Chondrocyte (in vitro differentiated cells): ENCODE measurements at regions not wholly inside any gene's neighbourhood (a gene's known extent, or its start where the extent isn't known, plus 50 kb on each side); places are given as distances from the start of the nearest gene placed in this dataset.

ENCODE experiments used
- DNase-seq: peaks from one replicate; pipeline ENCODE4 v3.0.0; 2021; ENCODE audit warnings: mixed read lengths, low spot score
- H3K27ac Mint-ChIP-seq: one replicate; pipeline ENCODE4 v1.8.0; 2021; ENCODE audit warnings: mild to moderate bottlenecking, moderate library complexity, mixed read lengths; ENCODE audit not compliant: unreplicated experiment
- H3K27me3 Mint-ChIP-seq: 2 replicates; pipeline ENCODE4 v1.8.0; 2021; ENCODE audit warnings: low read depth, mixed read lengths
- H3K36me3 Mint-ChIP-seq: 2 replicates; pipeline ENCODE4 v1.8.0; 2021; ENCODE audit warnings: low read depth, mixed read lengths
- H3K4me1 Mint-ChIP-seq: 2 replicates; pipeline ENCODE4 v1.8.0; 2021; ENCODE audit warnings: low read depth, mild to moderate bottlenecking, mixed read lengths
- H3K4me3 Mint-ChIP-seq: one replicate; pipeline ENCODE4 v1.8.0; 2021; ENCODE audit warnings: mild to moderate bottlenecking, moderate library complexity, mixed read lengths; ENCODE audit not compliant: unreplicated experiment
- H3K9me3 Mint-ChIP-seq: 2 replicates; pipeline ENCODE4 v1.8.0; 2021; ENCODE audit warnings: low read depth, mixed read lengths
- TF ChIP-seq, protein P1 (sequence below): fragments of 200-600 bp; sonication (generic); IDR thresholded peaks from 2 replicates; pipeline ENCODE4 v1.5.0; 2021; ENCODE audit warnings: antibody characterized with exemption, mild to moderate bottlenecking, moderate library complexity

DNA sequence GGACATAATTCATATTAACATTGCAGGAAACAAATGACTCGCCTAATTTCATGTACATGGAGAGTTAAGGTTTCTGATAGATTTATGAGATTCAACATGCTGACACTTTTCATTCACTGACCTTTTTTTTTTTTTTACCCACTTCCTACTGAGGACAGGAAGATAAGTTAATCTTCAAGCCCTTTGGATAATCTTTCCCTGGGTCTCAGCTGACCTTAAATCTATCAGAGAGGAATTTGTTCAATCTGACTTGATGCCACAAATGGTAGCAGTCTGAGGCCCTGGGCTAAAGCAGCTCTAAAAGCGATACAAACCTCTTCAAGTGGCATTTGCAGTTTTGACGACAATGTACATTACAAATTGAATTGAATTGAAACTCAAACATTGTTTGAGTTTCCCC, 493.3 kb upstream of the SORCS1 start:
- H3K4me3 Mint-ChIP-seq = no peak overlapping the region
- no peak overlapping the region for H3K27ac Mint-ChIP-seq
- H3K9me3 Mint-ChIP-seq = peaks cover 15% of the 10 kb centered on the region
- DNase-seq = no peak
- H3K4me1 Mint-ChIP-seq = peaks cover 8% of the 10 kb centered on the region
- TF ChIP-seq, protein P1, sequence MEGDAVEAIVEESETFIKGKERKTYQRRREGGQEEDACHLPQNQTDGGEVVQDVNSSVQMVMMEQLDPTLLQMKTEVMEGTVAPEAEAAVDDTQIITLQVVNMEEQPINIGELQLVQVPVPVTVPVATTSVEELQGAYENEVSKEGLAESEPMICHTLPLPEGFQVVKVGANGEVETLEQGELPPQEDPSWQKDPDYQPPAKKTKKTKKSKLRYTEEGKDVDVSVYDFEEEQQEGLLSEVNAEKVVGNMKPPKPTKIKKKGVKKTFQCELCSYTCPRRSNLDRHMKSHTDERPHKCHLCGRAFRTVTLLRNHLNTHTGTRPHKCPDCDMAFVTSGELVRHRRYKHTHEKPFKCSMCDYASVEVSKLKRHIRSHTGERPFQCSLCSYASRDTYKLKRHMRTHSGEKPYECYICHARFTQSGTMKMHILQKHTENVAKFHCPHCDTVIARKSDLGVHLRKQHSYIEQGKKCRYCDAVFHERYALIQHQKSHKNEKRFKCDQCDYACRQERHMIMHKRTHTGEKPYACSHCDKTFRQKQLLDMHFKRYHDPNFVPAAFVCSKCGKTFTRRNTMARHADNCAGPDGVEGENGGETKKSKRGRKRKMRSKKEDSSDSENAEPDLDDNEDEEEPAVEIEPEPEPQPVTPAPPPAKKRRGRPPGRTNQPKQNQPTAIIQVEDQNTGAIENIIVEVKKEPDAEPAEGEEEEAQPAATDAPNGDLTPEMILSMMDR = no peak
- H3K27me3 Mint-ChIP-seq = no peaks in the 10 kb centered on the region
- H3K36me3 Mint-ChIP-seq = no peaks in the 10 kb centered on the region

- TF ChIP-seq, protein P1 = no peak
- H3K27me3 Mint-ChIP-seq = no peaks in the 10 kb centered on the region
- H3K36me3 Mint-ChIP-seq = no peaks in the 10 kb centered on the region
- H3K4me1 Mint-ChIP-seq = peaks cover 8% of the 10 kb centered on the region
- no peak overlapping the region for H3K27ac Mint-ChIP-seq
- peaks cover 11% of the 10 kb centered on the region for H3K9me3 Mint-ChIP-seq
- H3K4me3 Mint-ChIP-seq = no peak overlapping the region
- DNase-seq = no peak
Observed at GRCh38 chr10:107656932-107657331, 492.4 kb upstream of the SORCS1 start.

GRCh38 chr10:107653832-107654287, 489.4 kb upstream of the SORCS1 start:
- no peak for DNase-seq
- H3K9me3 Mint-ChIP-seq = no peaks in the 10 kb centered on the region
- H3K27me3 Mint-ChIP-seq = no peaks in the 10 kb centered on the region
- no peaks in the 10 kb centered on the region for H3K36me3 Mint-ChIP-seq
- TF ChIP-seq, protein P1 = no peak
- peak overlapping the region; percentile 10 for H3K27ac Mint-ChIP-seq
- peaks cover 8% of the 10 kb centered on the region for H3K4me1 Mint-ChIP-seq
- H3K4me3 Mint-ChIP-seq = peak overlapping the region; percentile 42

GRCh38 chr10:107650939-107651338, 486.4 kb upstream of the SORCS1 start:
- Mint-ChIP-seq H3K27ac (no peak overlapping the region), H3K4me1 (peaks cover 8% of the 10 kb centered on the region), H3K27me3 (no peaks in the 10 kb centered on the region), H3K9me3 (no peaks in the 10 kb centered on the region), H3K36me3 (no peaks in the 10 kb centered on the region), H3K4me3 (no peak overlapping the region)
- DNase-seq = no peak
- TF ChIP-seq, protein P1 = no peak

DNA sequence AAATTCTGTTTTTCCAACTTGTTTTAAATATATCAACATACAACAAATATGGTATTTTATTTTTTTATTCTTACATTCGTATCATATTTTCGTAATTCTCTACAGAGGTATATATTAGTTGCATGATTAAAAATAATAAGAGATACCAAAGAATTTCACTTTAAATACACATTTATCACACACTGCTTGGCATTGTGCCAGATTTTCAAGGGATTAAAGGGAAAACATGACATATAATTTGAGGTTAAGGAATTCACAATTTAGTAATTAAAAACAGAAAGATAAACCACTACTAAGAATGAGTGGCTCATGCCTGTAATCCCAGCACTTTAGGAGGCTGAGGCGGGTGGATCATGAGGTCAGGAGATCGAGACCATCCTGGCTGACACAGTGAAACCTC, 484.7 kb upstream of the SORCS1 start:
- Mint-ChIP-seq H3K4me3 (no peak overlapping the region), H3K36me3 (no peaks in the 10 kb centered on the region), H3K27me3 (no peaks in the 10 kb centered on the region), H3K27ac (no peak overlapping the region), H3K9me3 (peaks cover 2% of the 10 kb centered on the region), H3K4me1 (peaks cover 5% of the 10 kb centered on the region)
- no peak for DNase-seq
- TF ChIP-seq, protein P1 = no peak
